ENCODE measurements at regions not wholly inside any gene's neighbourhood (a gene's known extent, or its start where the extent isn't known, plus 50 kb on each side); places are given as distances from the start of the nearest gene placed in this dataset.

DNA sequence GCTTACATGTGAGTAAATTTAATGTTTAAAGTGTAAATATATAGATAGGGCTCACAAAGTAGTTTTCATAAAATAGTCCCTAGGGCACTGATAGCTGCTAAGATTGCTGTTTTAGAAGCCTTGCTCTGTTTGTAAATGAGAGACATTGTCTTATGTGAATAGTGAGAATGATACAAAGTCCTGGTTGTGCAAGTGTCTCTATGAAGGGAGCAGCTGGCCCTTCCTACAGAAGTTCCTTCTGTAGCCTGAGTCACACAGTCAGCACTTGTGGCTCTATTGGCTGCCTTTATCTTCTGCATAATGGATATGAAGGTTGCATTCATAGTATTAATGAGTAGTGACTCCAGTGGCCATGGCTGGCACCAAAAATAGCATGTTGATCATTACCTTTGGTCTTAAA, 279.7 kb downstream of the OSR1 start:
- H3K36me3 ChIP-seq, result no peaks in the 10 kb centered on the region
- H3K4me1 ChIP-seq, result no peaks in the 10 kb centered on the region
- ATAC-seq (ENCODE audit: low FRiP score in 2 of 2) (no peak), DNase-seq (no peak)
- H3K9me3 ChIP-seq, result no peaks in the 10 kb centered on the region
- no peak for TF ChIP-seq CTCF (IDR thresholded peaks at IDR 0.05)
- TF ChIP-seq EP300 (IDR thresholded peaks at IDR 0.05), result no peak
- no peak for TF ChIP-seq POLR2A (IDR thresholded peaks at IDR 0.05)
- TF ChIP-seq POLR2AphosphoS5 (IDR thresholded peaks at IDR 0.05), result no peak
- no peak overlapping the region for H3K4me3 ChIP-seq
- H3K27ac ChIP-seq, result no peak overlapping the region
- H3K27me3 ChIP-seq, result no peaks in the 10 kb centered on the region

DNA sequence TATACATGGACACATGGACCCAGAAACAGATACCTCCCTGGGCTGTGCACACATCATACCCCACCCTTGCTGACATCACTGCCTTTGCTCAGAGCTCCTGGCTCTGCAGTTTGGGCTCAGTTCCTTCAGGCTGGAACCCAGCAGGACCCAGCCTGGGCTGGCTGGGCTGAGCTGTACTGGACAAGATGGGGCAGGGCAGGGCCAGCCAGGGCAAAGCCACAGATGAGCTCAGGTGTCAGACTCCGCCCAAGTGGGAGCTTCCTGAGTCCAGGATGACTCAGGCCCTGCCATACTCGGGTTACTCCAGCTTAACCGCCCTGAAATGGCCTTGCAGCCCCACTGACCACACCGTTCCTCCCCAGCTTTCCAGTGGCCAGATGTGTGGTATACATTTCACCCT, 284.9 kb downstream of the OSR1 start:
- H3K4me1 ChIP-seq, result peaks cover 0 to 5% (median 0%) of the 10 kb centered on the region in 4 donors
- H3K36me3 ChIP-seq, result no peaks in the 10 kb centered on the region
- no peaks in the 10 kb centered on the region for H3K27me3 ChIP-seq
- DNase-seq (peak in 1 of 2 donors; percentile 18), ATAC-seq (ENCODE audit: low FRiP score in 2 of 2) (peak; percentile 35 to 71)
- H3K27ac ChIP-seq, result no peak overlapping the region
- H3K9me3 ChIP-seq, result no peaks in the 10 kb centered on the region
- H3K4me3 ChIP-seq, result no peak overlapping the region
- WGBS, 2 donors, result 83 to 100% methylated on average over 1 of the region's 4 CpGs
- TF ChIP-seq POLR2A (IDR thresholded peaks at IDR 0.05) (no peak), POLR2AphosphoS5 (IDR thresholded peaks at IDR 0.05) (no peak), CTCF (IDR thresholded peaks at IDR 0.05) (no peak), EP300 (IDR thresholded peaks at IDR 0.05) (no peak)

DNA sequence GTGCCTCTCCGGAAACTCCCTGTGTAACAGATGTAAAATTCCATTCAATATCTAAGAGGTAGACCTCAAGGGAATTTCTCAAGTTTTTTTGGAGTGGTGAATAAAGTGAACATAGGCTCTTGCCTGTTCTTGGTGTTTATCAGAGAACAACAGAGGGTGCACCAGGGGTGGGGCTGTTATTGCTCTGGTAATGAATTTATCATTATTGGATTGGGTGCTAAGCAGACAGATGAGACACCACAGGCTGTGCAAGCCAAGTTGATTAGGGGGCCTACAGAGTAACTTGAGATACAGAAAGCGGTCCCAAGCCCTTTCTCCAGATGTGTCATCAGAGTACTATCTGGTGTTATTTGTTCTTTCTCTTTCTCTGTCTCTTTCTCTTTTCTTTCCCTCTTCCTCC, 286.3 kb downstream of the OSR1 start:
- H3K27ac ChIP-seq, result no peak overlapping the region
- TF ChIP-seq POLR2AphosphoS5 (IDR thresholded peaks at IDR 0.05) (no peak), EP300 (IDR thresholded peaks at IDR 0.05) (no peak), POLR2A (IDR thresholded peaks at IDR 0.05) (no peak), CTCF (IDR thresholded peaks at IDR 0.05) (no peak)
- H3K4me3 ChIP-seq, result no peak overlapping the region
- H3K36me3 ChIP-seq, result no peaks in the 10 kb centered on the region
- H3K9me3 ChIP-seq, result no peaks in the 10 kb centered on the region
- peak in 1 of 2 donors; percentile 23 for ATAC-seq (ENCODE audit: low FRiP score in 2 of 2)
- H3K4me1 ChIP-seq, result peaks cover 0 to 5% (median 0%) of the 10 kb centered on the region in 4 donors
- DNase-seq, result no peak
- WGBS, 2 donors, result 83 to 89% methylated on average over 2 of the region's 2 CpGs
- no peaks in the 10 kb centered on the region for H3K27me3 ChIP-seq

DNA sequence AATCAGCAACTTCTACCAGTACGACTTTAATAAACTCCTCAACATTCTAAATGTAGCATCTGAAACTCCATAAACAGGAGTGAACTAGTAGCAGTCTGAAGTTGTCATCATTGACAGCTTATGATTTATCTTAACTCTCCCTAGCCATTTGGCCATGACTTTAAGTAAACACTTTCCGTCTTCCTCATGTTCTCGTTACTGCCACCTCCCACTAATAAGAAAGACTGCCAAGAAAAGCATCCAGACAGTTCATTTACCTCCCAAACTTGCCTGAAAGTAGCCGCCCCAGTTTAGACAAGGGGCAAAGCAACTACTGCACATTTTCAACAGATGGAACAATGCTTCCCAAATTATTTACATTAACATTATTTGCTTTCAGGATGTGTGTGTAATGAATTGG, 287.5 kb downstream of the OSR1 start:
- H3K27ac ChIP-seq, result no peak overlapping the region
- H3K4me3 ChIP-seq, result no peak overlapping the region
- WGBS, 2 donors, result 42 to 46% methylated on average over 4 of the region's 4 CpGs
- H3K27me3 ChIP-seq, result no peaks in the 10 kb centered on the region
- no peaks in the 10 kb centered on the region for H3K9me3 ChIP-seq
- ATAC-seq (ENCODE audit: low FRiP score in 2 of 2), result no peak
- H3K4me1 ChIP-seq, result peaks cover 0 to 5% (median 0%) of the 10 kb centered on the region in 4 donors
- DNase-seq, result no peak
- no peaks in the 10 kb centered on the region for H3K36me3 ChIP-seq
- no peak for TF ChIP-seq POLR2AphosphoS5 (IDR thresholded peaks at IDR 0.05)
- TF ChIP-seq CTCF (IDR thresholded peaks at IDR 0.05), result no peak
- TF ChIP-seq POLR2A (IDR thresholded peaks at IDR 0.05), result no peak
- TF ChIP-seq EP300 (IDR thresholded peaks at IDR 0.05), result no peak

DNA sequence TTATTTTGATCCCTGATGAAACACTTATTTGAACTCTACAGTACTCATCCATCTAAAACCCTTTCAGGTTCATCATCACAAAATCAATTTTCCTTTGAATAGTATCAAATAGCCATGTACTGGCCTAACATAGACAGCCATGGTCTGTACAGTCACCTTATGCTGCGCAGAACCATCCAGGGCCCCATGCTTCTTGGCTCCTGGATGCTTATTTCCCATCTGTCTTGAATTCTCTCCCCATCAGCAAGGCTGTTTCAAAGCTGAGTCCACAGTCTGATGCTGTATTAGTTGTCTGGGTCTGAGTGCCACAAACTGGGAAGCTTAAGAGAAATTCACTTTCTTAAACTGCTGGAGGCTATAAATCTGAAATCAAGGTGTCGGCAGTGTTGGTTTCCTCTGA, 290.2 kb downstream of the OSR1 start:
- DNase-seq, result no peak
- TF ChIP-seq EP300 (IDR thresholded peaks at IDR 0.05), result no peak
- TF ChIP-seq CTCF (IDR thresholded peaks at IDR 0.05), result no peak
- TF ChIP-seq POLR2A (IDR thresholded peaks at IDR 0.05), result no peak
- no peak for TF ChIP-seq POLR2AphosphoS5 (IDR thresholded peaks at IDR 0.05)
- no peak for ATAC-seq (ENCODE audit: low FRiP score in 2 of 2)
- Histone ChIP-seq H3K36me3 (no peaks in the 10 kb centered on the region), H3K27me3 (no peaks in the 10 kb centered on the region), H3K4me3 (no peak overlapping the region), H3K4me1 (peaks cover 0 to 5% (median 0%) of the 10 kb centered on the region in 4 donors), H3K27ac (no peak overlapping the region), H3K9me3 (no peaks in the 10 kb centered on the region)
- 73 to 78% methylated on average over 2 of the region's 2 CpGs for WGBS, 2 donors

Measured in upper lobe of left lung (tissue), 6 donors.